Right lobe of liver (tissue), 6 donors: ENCODE measurements at regions not wholly inside any gene's neighbourhood (a gene's known extent, or its start where the extent isn't known, plus 50 kb on each side); places are given as distances from the start of the nearest gene placed in this dataset.

Source experiments
- ATAC-seq, 4 donors: fragments of 200-7000 bp; cut with Tn5 transposase; one replicate each; pipeline ENCODE4 v1.9.1; 2020; ENCODE audit warnings: mild to moderate bottlenecking in 4 of 4, moderate library complexity in 4 of 4
- DNase-seq, 3 donors: peaks; one replicate each; pipeline ENCODE4 v3.0.0-alpha.2; 2020
- H3K27ac ChIP-seq, 3 donors: fragments of 200-600 bp; one replicate each; pipeline ENCODE4 v1.8.0; 2022
- H3K27me3 ChIP-seq, 2 donors: fragments of 200-600 bp; one replicate each; pipeline ENCODE4 v1.8.0; 2022
- H3K36me3 ChIP-seq, 4 donors: fragments of 200-600 bp; sonication (generic) in 1 of 4; one replicate each; pipeline versions ENCODE4 v1.5.1 to v1.8.0; 2017 to 2022; ENCODE audit warnings: control low read depth in 1 of 4
- H3K4me1 ChIP-seq, 4 donors: fragments of 200-600 bp; sonication (generic) in 1 of 4; one replicate each; pipeline versions ENCODE4 v1.5.1 to v1.8.0; 2017 to 2022; ENCODE audit warnings: control low read depth in 1 of 4
- H3K4me3 ChIP-seq, 3 donors: fragments of 200-600 bp; one replicate each; pipeline ENCODE4 v1.8.0; 2022
- H3K9me3 ChIP-seq, 4 donors: fragments of 200-600 bp; sonication (generic) in 1 of 4; one replicate each; pipeline versions ENCODE4 v1.5.1 to v1.8.0; 2017 to 2022; ENCODE audit warnings: control low read depth in 1 of 4
- CTCF ChIP-seq, 4 donors: fragments of 200-600 bp in 3 of 4; fragments of 450-650 bp in 1 of 4; IDR thresholded peaks; one replicate each; pipeline versions ENCODE4 v1.5.1 to v1.8.0; 2016 to 2022; ENCODE audit warnings: antibody characterized with exemption in 4 of 4, mild to moderate bottlenecking in 2 of 4
- POLR2A ChIP-seq: fragments of 450-650 bp; IDR thresholded peaks from one replicate; pipeline ENCODE4 v1.6.1; 2017; ENCODE audit warnings: antibody characterized with exemption, mild to moderate bottlenecking
- WGBS: methylation state at CpG from one replicate; pipeline ENCODE4 v1.1.6; 2018; ENCODE audit warnings: low coverage, low lambda C conversion rate; ENCODE audit not compliant: insufficient coverage; ENCODE audit errors: missing lambda C conversion rate; 5-methylcytosine and 5-hydroxymethylcytosine counted together
- intact Hi-C, 2 donors: fragments of 100-400 bp; cut with DNase I; formaldehyde crosslinking; loops; one replicate each; pipeline versions ENCODE4 v1.11.2 to v1.14.1; 2022
- donor health status: DM: no; HTN: yes; CAD: no.
- donor health status: DM: no; HTN: no; CAD: no.
- donor health status: DM: no; HTN: no; CAD: no.
- donor health status: DM: no; HTN: yes; CAD: no.
- donor health status: DM: no; HTN: yes; CAD: no.

- TF ChIP-seq CTCF (IDR thresholded peaks at IDR 0.05): no peak
- no peak for TF ChIP-seq POLR2A
- H3K36me3 ChIP-seq: no peaks in the 10 kb centered on the region
- H3K4me1 ChIP-seq: peaks cover 0 to 5% (median 0%) of the 10 kb centered on the region in 4 donors
- DNase-seq (peak in 2 of 3 donors; percentile 30 to 39), ATAC-seq (no peak)
- H3K27me3 ChIP-seq: no peaks in the 10 kb centered on the region
- 90% methylated on average over 28 of the region's 28 CpGs for WGBS
- no peak overlapping the region for H3K27ac ChIP-seq
- no peaks in the 10 kb centered on the region for H3K9me3 ChIP-seq
- H3K4me3 ChIP-seq: no peak overlapping the region
- intact Hi-C loops: no loop called here
Observed at GRCh38 chr6:170157567-170158218, 133.2 kb downstream of the DLL1 start.

GRCh38 chr6:170156448-170157375 lies 134.2 kb downstream of the DLL1 start:
- Histone ChIP-seq H3K4me1 (peaks cover 0 to 7% (median 0%) of the 10 kb centered on the region in 4 donors), H3K9me3 (no peaks in the 10 kb centered on the region), H3K4me3 (no peak overlapping the region), H3K27ac (no peak overlapping the region), H3K27me3 (no peaks in the 10 kb centered on the region), H3K36me3 (no peaks in the 10 kb centered on the region)
- 100% methylated on average over 1 of the region's 34 CpGs for WGBS
- DNase-seq (peak in 2 of 3 donors; percentile 37 to 49), ATAC-seq (no peak)
- intact Hi-C loops: no loop called here
- TF ChIP-seq CTCF (IDR thresholded peaks at IDR 0.05): no peak
- TF ChIP-seq POLR2A: no peak

GRCh38 chr6:170155464-170156196 lies 135.2 kb downstream of the DLL1 start:
- peak in 1 of 3 donors; percentile 24 for DNase-seq
- 95% methylated on average over 13 of the region's 25 CpGs for WGBS
- no peak for TF ChIP-seq POLR2A
- no peak for TF ChIP-seq CTCF (IDR thresholded peaks at IDR 0.05)

GRCh38 chr6:170153436-170154319 lies 137.2 kb downstream of the DLL1 start:
- Histone ChIP-seq H3K27ac (no peak overlapping the region), H3K4me3 (no peak overlapping the region), H3K36me3 (no peaks in the 10 kb centered on the region), H3K4me1 (peaks cover 0 to 7% (median 0%) of the 10 kb centered on the region in 4 donors), H3K27me3 (no peaks in the 10 kb centered on the region), H3K9me3 (no peaks in the 10 kb centered on the region)
- DNase-seq: peak in 2 of 3 donors; percentile 42 to 52
- WGBS: 80% methylated on average over 1 of the region's 29 CpGs
- no peak for ATAC-seq
- TF ChIP-seq CTCF (IDR thresholded peaks at IDR 0.05): no peak
- no peak for TF ChIP-seq POLR2A
- intact Hi-C loops: no loop called here

More at GRCh38 chr6:170155464-170156196, 135.2 kb downstream of the DLL1 start:
- no peak for ATAC-seq
- no peaks in the 10 kb centered on the region for H3K36me3 ChIP-seq
- peaks cover 0 to 7% (median 0%) of the 10 kb centered on the region in 4 donors for H3K4me1 ChIP-seq
- intact Hi-C loops: no loop called here
- no peak overlapping the region for H3K27ac ChIP-seq
- H3K9me3 ChIP-seq: no peaks in the 10 kb centered on the region
- H3K4me3 ChIP-seq: no peak overlapping the region
- no peaks in the 10 kb centered on the region for H3K27me3 ChIP-seq
